GM12878 (cell line): ENCODE measurements at regions not wholly inside any gene's neighbourhood (a gene's known extent, or its start where the extent isn't known, plus 50 kb on each side); places are given as distances from the start of the nearest gene placed in this dataset.

Experiments
- ATAC-seq: fragments of 200-7000 bp; cut with Tn5 transposase; 3 replicates; pipeline ENCODE4 v1.9.1; 2020; ENCODE audit warnings: mild to moderate bottlenecking, moderate library complexity
- BruUV-seq: library from RNA; stranded (reverse); fragments of 400-500 nt; replicated peaks from 2 replicates; lab custom pipeline; 2021; lab: Mats Ljungman, UMichigan
- CTCF ChIA-PET: fragments of 300-600 bp; sonication (Branson Sonifier 250); formaldehyde crosslinking; extraction: SDS; loops from one replicate; lab custom pipeline; 2021; ENCODE audit warnings: inconsistent platforms; lab: Yijun Ruan, JAX
- POLR2A ChIA-PET: fragments of 350-600 bp; formaldehyde crosslinking; extraction: SDS; loops from one replicate; lab custom pipeline; 2021; ENCODE audit warnings: inconsistent platforms; lab: Charles Lee
- RAD21 ChIA-PET: fragments of 300-600 bp; sonication (Branson Sonifier 250); formaldehyde crosslinking; loops from one replicate; lab custom pipeline; 2023; ENCODE audit warnings: antibody characterized with exemption; ENCODE audit not compliant: unreplicated experiment; lab: Charles Lee
- SMC1A ChIA-PET: fragments of 300-600 bp; sonication (Branson Sonifier 250); formaldehyde crosslinking; loops from one replicate; lab custom pipeline; 2023; ENCODE audit not compliant: unreplicated experiment, uncharacterized antibody; lab: Charles Lee
- DNase-seq: peaks from one replicate; pipeline ENCODE4 v3.0.0-alpha.2; 2011; ENCODE audit warnings: low read depth, low spot score
- FAIRE-seq: peaks from 3 replicates; lab custom pipeline; 2011; peaks lifted over from hg19 to GRCh38; lab: Jason Lieb, UNC
- H2AFZ ChIP-seq: 2 replicates; pipeline ENCODE4 v1.6.0; 2011; ENCODE audit warnings: low read depth, low read length, control low read depth; ENCODE audit not compliant: control insufficient read depth
- H3K27ac ChIP-seq: 2 replicates; pipeline ENCODE4 v1.5.1; 2011; ENCODE audit warnings: control low read depth; ENCODE audit not compliant: control insufficient read depth, insufficient read depth
- H3K27me3 ChIP-seq, 2 experiments: replicated peaks in 1 of 2; 2 replicates each; pipeline versions ENCODE4 v1.6.0 to v1.6.1; 2011; ENCODE audit warnings: low read length in 1 of 2; ENCODE audit not compliant: control insufficient read depth in 2 of 2, insufficient read depth in 2 of 2
- H3K36me3 ChIP-seq, 2 experiments: 2 replicates each; pipeline ENCODE4 v1.5.1; 2011; ENCODE audit warnings: low read length in 1 of 2; ENCODE audit not compliant: control insufficient read depth in 2 of 2, insufficient read depth in 2 of 2
- H3K4me1 ChIP-seq: 2 replicates; pipeline ENCODE4 v1.6.1; 2011; ENCODE audit warnings: mild to moderate bottlenecking, low read length, moderate library complexity, mixed read lengths; ENCODE audit not compliant: control insufficient read depth, insufficient read depth
- H3K4me2 ChIP-seq: 2 replicates; pipeline ENCODE4 v1.6.0; 2011; ENCODE audit warnings: control low read depth; ENCODE audit not compliant: control insufficient read depth, insufficient read depth
- H3K4me3 ChIP-seq: fragments of 200-600 bp; sonication (generic); 2 replicates; pipeline ENCODE4 v1.5.1; 2016
- H3K79me2 ChIP-seq: 2 replicates; pipeline ENCODE4 v1.6.0; 2011; ENCODE audit warnings: low read length; ENCODE audit not compliant: control insufficient read depth, insufficient read depth
- H3K9ac ChIP-seq: 2 replicates; pipeline ENCODE4 v1.8.0; 2011; ENCODE audit warnings: low read length, control low read depth, mixed read lengths; ENCODE audit not compliant: control insufficient read depth, insufficient read depth
- H3K9me3 ChIP-seq: replicated peaks from 3 replicates; pipeline ENCODE4 v1.5.1; 2011; ENCODE audit warnings: mild to moderate bottlenecking, low read length; ENCODE audit not compliant: control insufficient read depth, insufficient read depth
- H4K20me1 ChIP-seq: 2 replicates; pipeline ENCODE4 v1.6.0; 2011; ENCODE audit not compliant: control insufficient read depth, insufficient read depth
- ASH2L ChIP-seq: fragments of 300-600, 200-600 bp; sonication (generic); IDR thresholded peaks from 2 replicates; pipeline ENCODE4 v1.6.1; 2017; ENCODE audit warnings: low read depth, mild to moderate bottlenecking, borderline replicate concordance
- ATF3 ChIP-seq: IDR thresholded peaks from 2 replicates; pipeline ENCODE4 v1.6.1; 2011; ENCODE audit warnings: low read depth, mild to moderate bottlenecking, low read length, moderate library complexity, borderline replicate concordance; ENCODE audit errors: extremely low read depth
- HSF1 ChIP-seq: fragments of 150-350 bp; IDR thresholded peaks from 2 replicates; pipeline ENCODE4 v1.6.1; 2014; ENCODE audit warnings: mild to moderate bottlenecking, low read depth, low read length
- MYC ChIP-seq: IDR thresholded peaks from 2 replicates; pipeline ENCODE4 v1.6.1; 2011; ENCODE audit warnings: mild to moderate bottlenecking, low read length, moderate library complexity, inconsistent platforms; ENCODE audit not compliant: insufficient read depth, insufficient replicate concordance, insufficient read length, severe bottlenecking
- NFXL1 ChIP-seq: fragments of 450-650 bp; IDR thresholded peaks from 2 replicates; pipeline ENCODE4 v1.6.1; 2017; ENCODE audit warnings: antibody characterized with exemption, mild to moderate bottlenecking, borderline replicate concordance
- REST ChIP-seq: IDR thresholded peaks from 2 replicates; pipeline ENCODE4 v1.6.1; 2012; ENCODE audit warnings: mild to moderate bottlenecking, low read depth, low read length
- TBL1XR1 ChIP-seq: IDR thresholded peaks from 2 replicates; pipeline ENCODE4 v1.6.1; 2012; ENCODE audit warnings: low read depth, low read length, improper control_type of control experiment
- WGBS: methylation state at CpG from one replicate; pipeline ENCODE4 v1.1.6; 2016; ENCODE audit warnings: low lambda C conversion rate; ENCODE audit not compliant: insufficient replicate concordance, insufficient coverage; ENCODE audit errors: missing lambda C conversion rate; 5-methylcytosine and 5-hydroxymethylcytosine counted together
- in situ Hi-C: fragments of 300-500 bp; cut with MboI; formaldehyde crosslinking; loops from 9 replicates; pipeline ENCODE4 v1.14.3; 2018; ENCODE audit warnings: mixed read lengths
- intact Hi-C: fragments of 100-400 bp; cut with micrococcal nuclease; formaldehyde crosslinking; loops from one replicate; pipeline ENCODE4 v1.14.2; 2022; ENCODE audit not compliant: unreplicated experiment

GRCh38 chr11:92556431-92556830, 331.8 kb downstream of the FAT3 start:
- POLR2A ChIA-PET: no interaction called here
- DNase-seq: no peak
- Histone ChIP-seq H4K20me1 (no peaks in the 10 kb centered on the region), H3K9ac (no peak overlapping the region), H3K27me3 (no peaks in the 10 kb centered on the region), H3K36me3 (no peaks in the 10 kb centered on the region), H3K4me3 (no peak overlapping the region), H3K9me3 (no peaks in the 10 kb centered on the region), H3K4me2 (no peak overlapping the region), H3K79me2 (no peaks in the 10 kb centered on the region), H3K4me1 (no peaks in the 10 kb centered on the region), H2AFZ (no peak overlapping the region), H3K27ac (no peak overlapping the region)
- TF ChIP-seq TBL1XR1: no peak
- TF ChIP-seq REST: peak; percentile 77
- no peak for TF ChIP-seq HSF1
- TF ChIP-seq MYC: no peak
- no peak for TF ChIP-seq ATF3
- TF ChIP-seq NFXL1: no peak
- TF ChIP-seq ASH2L: no peak
- no TSS peak for BruUV-seq
- intact Hi-C loops: no loop called here
- no peak for FAIRE-seq
- WGBS: 14% methylated on average over 4 of the region's 4 CpGs
- in situ Hi-C loops: no loop called here
- RAD21 ChIA-PET: interaction anchor here (0.6 kb wide), 1 partner anchor 189 kb away, joined by 3 read pairs; no protein-coding TSS in a partner anchor
- CTCF ChIA-PET: no interaction called here
- SMC1A ChIA-PET: no interaction called here
- ATAC-seq: no peak
